IMR-90 (cell line): ENCODE measurements at regions not wholly inside any gene's neighbourhood (a gene's known extent, or its start where the extent isn't known, plus 50 kb on each side); places are given as distances from the start of the nearest gene placed in this dataset.

ENCODE experiments used
- ATAC-seq: fragments of 200-7000 bp; cut with Tn5 transposase; 2 replicates; pipeline ENCODE4 v1.9.1; 2020; ENCODE audit warnings: low read depth, mild to moderate bottlenecking, moderate library complexity
- BruUV-seq: library from RNA; stranded (reverse); fragments of 400-500 nt; replicated peaks from 2 replicates; lab custom pipeline; 2021; lab: Mats Ljungman, UMichigan
- CTCF ChIA-PET: fragments of 300-600 bp; formaldehyde crosslinking; extraction: SDS; loops from one replicate; lab custom pipeline; 2021; ENCODE audit warnings: antibody characterized with exemption; lab: Yijun Ruan, JAX
- POLR2A ChIA-PET: fragments of 300-600 bp; sonication (Branson Sonifier 250); formaldehyde crosslinking; loops from one replicate; lab custom pipeline; 2022; ENCODE audit warnings: antibody characterized with exemption; ENCODE audit not compliant: unreplicated experiment; lab: Charles Lee
- DNase-seq: peaks from one replicate; pipeline ENCODE4 v3.0.0; 2013
- H2AFZ ChIP-seq: replicated peaks from 2 replicates; pipeline ENCODE3; 2013; ENCODE audit warnings: low read length, mild to moderate bottlenecking; ENCODE audit not compliant: poor library complexity
- H2AK5ac ChIP-seq: 2 replicates; pipeline ENCODE4 v1.6.1; 2013; ENCODE audit warnings: low read depth, low read length, inconsistent platforms
- H2AK9ac ChIP-seq: replicated peaks from 2 replicates; pipeline ENCODE3; 2013; ENCODE audit warnings: mild to moderate bottlenecking, low read depth, low read length, moderate library complexity; ENCODE audit not compliant: poor library complexity
- H2BK120ac ChIP-seq: 2 replicates; pipeline ENCODE4 v1.6.1; 2013; ENCODE audit warnings: low read depth, low read length, inconsistent platforms
- H2BK15ac ChIP-seq: 3 replicates; pipeline ENCODE4 v1.6.1; 2013; ENCODE audit warnings: low read depth, low read length, inconsistent platforms
- H2BK20ac ChIP-seq: 2 replicates; pipeline ENCODE4 v1.6.1; 2013; ENCODE audit warnings: low read depth, mild to moderate bottlenecking, inconsistent platforms, low read length, moderate library complexity
- H2BK5ac ChIP-seq: 2 replicates; pipeline ENCODE4 v1.6.1; 2013; ENCODE audit warnings: mild to moderate bottlenecking, low read depth, low read length, inconsistent platforms; ENCODE audit not compliant: poor library complexity, severe bottlenecking
- H3K14ac ChIP-seq: replicated peaks from 2 replicates; pipeline ENCODE4 v1.6.1; 2013; ENCODE audit warnings: low read depth, low read length, inconsistent platforms
- H3K18ac ChIP-seq: 2 replicates; pipeline ENCODE4 v1.6.1; 2013; ENCODE audit warnings: low read depth, low read length, control low read depth
- H3K23ac ChIP-seq: 2 replicates; pipeline ENCODE4 v1.6.1; 2013; ENCODE audit warnings: low read depth, low read length, inconsistent platforms
- H3K27ac ChIP-seq: 2 replicates; pipeline ENCODE4 v1.5.1; 2013; ENCODE audit warnings: mild to moderate bottlenecking, control low read depth, low read length; ENCODE audit not compliant: insufficient read depth
- H3K27me3 ChIP-seq: 2 replicates; pipeline ENCODE4 v1.6.1; 2013; ENCODE audit warnings: low read length; ENCODE audit not compliant: control insufficient read depth, insufficient read depth
- H3K36me3 ChIP-seq: 2 replicates; pipeline ENCODE4 v1.6.1; 2013; ENCODE audit warnings: low read length, mixed read lengths; ENCODE audit not compliant: control insufficient read depth, insufficient read depth
- H3K4ac ChIP-seq: 2 replicates; pipeline ENCODE4 v1.6.1; 2013; ENCODE audit warnings: low read depth, low read length, inconsistent platforms
- H3K4me1 ChIP-seq: 2 replicates; pipeline ENCODE4 v1.6.1; 2013; ENCODE audit warnings: low read length, mixed read lengths; ENCODE audit not compliant: control insufficient read depth, insufficient read depth
- H3K4me2 ChIP-seq: 2 replicates; pipeline ENCODE4 v1.6.1; 2013; ENCODE audit warnings: low read depth, mild to moderate bottlenecking, control low read depth, low read length, moderate library complexity
- H3K4me3 ChIP-seq: 2 replicates; pipeline ENCODE4 v1.5.1; 2013; ENCODE audit warnings: low read depth, mild to moderate bottlenecking, control low read depth, low read length, moderate library complexity; ENCODE audit not compliant: insufficient read depth
- H3K56ac ChIP-seq: 2 replicates; pipeline ENCODE4 v1.6.1; 2013; ENCODE audit warnings: low read length, inconsistent platforms; ENCODE audit not compliant: insufficient read depth; ENCODE audit errors: extremely low read depth
- H3K79me1 ChIP-seq, 2 experiments: 2 replicates each; pipeline ENCODE4 v1.6.1; 2013; ENCODE audit warnings: low read length in 2 of 2, inconsistent platforms in 1 of 2, low read depth in 1 of 2
- H3K9ac ChIP-seq: 2 replicates; pipeline ENCODE4 v1.6.1; 2013; ENCODE audit warnings: low read depth, low read length, control low read depth
- H3K9me1 ChIP-seq: 2 replicates; pipeline ENCODE4 v1.6.1; 2013; ENCODE audit warnings: low read length, inconsistent platforms; ENCODE audit not compliant: insufficient read depth
- H3K9me3 ChIP-seq: 2 replicates; pipeline ENCODE4 v1.6.1; 2013; ENCODE audit warnings: low read length; ENCODE audit not compliant: control insufficient read depth, insufficient read depth
- H4K20me1 ChIP-seq: 2 replicates; pipeline ENCODE4 v1.6.1; 2013; ENCODE audit warnings: low read length, inconsistent platforms; ENCODE audit not compliant: insufficient read depth
- H4K5ac ChIP-seq: 2 replicates; pipeline ENCODE4 v1.6.1; 2013; ENCODE audit warnings: mild to moderate bottlenecking, low read depth, low read length, control low read depth
- H4K8ac ChIP-seq, 2 experiments: 2 replicates each; pipeline ENCODE4 v1.6.1; 2013; ENCODE audit warnings: low read depth in 2 of 2, low read length in 2 of 2, control low read depth in 1 of 2, inconsistent platforms in 1 of 2
- H4K91ac ChIP-seq: 2 replicates; pipeline ENCODE4 v1.6.1; 2013; ENCODE audit warnings: low read depth, low read length, inconsistent platforms; ENCODE audit not compliant: insufficient read depth
- FOS ChIP-seq: fragments of 150-350 bp; IDR thresholded peaks from 2 replicates; pipeline ENCODE4 v1.6.1; 2016; ENCODE audit warnings: low read depth, low read length
- MAFK ChIP-seq: IDR thresholded peaks from 2 replicates; pipeline ENCODE4 v1.6.1; 2012; ENCODE audit warnings: low read depth, low read length, improper control_type of control experiment
- POLR2A ChIP-seq: IDR thresholded peaks from 2 replicates; pipeline ENCODE4 v1.6.1; 2012; ENCODE audit warnings: mild to moderate bottlenecking, low read depth, low read length
- WGBS, 2 experiments: methylation state at CpG; one replicate each; pipeline versions ENCODE4 v1.1.5 to v1.1.7; 2013; ENCODE audit warnings: missing lambda C conversion rate in 2 of 2; ENCODE audit not compliant: insufficient read length in 1 of 2; ENCODE audit errors: extremely low coverage in 2 of 2; 5-methylcytosine and 5-hydroxymethylcytosine counted together
- dilution Hi-C: fragments of 300-500 bp; cut with HindIII; formaldehyde crosslinking; loops from one replicate; pipeline ENCODE4 v1.14.3; 2018; ENCODE audit warnings: low sequenced_read_pairs; ENCODE audit not compliant: unreplicated experiment
- in situ Hi-C: fragments of 300-500 bp; cut with MboI; formaldehyde crosslinking; loops from 3 replicates; pipeline ENCODE4 v1.14.3; 2019; ENCODE audit warnings: low sequenced_read_pairs, inconsistent platforms, mixed read lengths
- intact Hi-C: fragments of 100-400 bp; cut with micrococcal nuclease; formaldehyde crosslinking; loops from 2 replicates; pipeline ENCODE4 v1.10.0; 2022

- Histone ChIP-seq H4K8ac (peak overlapping the region; percentile 6 to 74; a peak in 2 of 4 replicates), H2BK120ac (peak overlapping the region; percentile 75), H3K18ac (peak overlapping the region; percentile 19; the same call in 1 of the 2 replicates), H3K36me3 (no peaks in the 10 kb centered on the region), H4K5ac (peak overlapping the region; percentile 21; the same call in 1 of the 2 replicates), H3K79me1 (no peaks in the 10 kb centered on the region), H3K4me3 (no peak overlapping the region), H3K27ac (no peak overlapping the region), H3K4me1 (peaks cover 9% of the 10 kb centered on the region; the same call in 1 of the 2 replicates), H3K9ac (no peak overlapping the region), H3K23ac (no peak overlapping the region), H3K27me3 (no peaks in the 10 kb centered on the region), H2BK5ac (no peak overlapping the region), H3K9me3 (no peaks in the 10 kb centered on the region), H2AK9ac (no peak overlapping the region), H3K56ac (no peak overlapping the region), H3K4ac (peak overlapping the region; percentile 22; the same call in 1 of the 2 replicates), H3K9me1 (0 out of 2 replicates have a peak, but pooled peaks cover 11% of the 10 kb centered on the region), H3K14ac (peak overlapping the region; percentile 12; the same call in 1 of the 2 replicates), H2AK5ac (peak overlapping the region; percentile 44; the same call in 1 of the 2 replicates), H4K91ac (peak overlapping the region; percentile 32; the same call in 1 of the 2 replicates), H4K20me1 (no peaks in the 10 kb centered on the region), H2BK20ac (peak overlapping the region; percentile 92), H2AFZ (no peak overlapping the region), H3K4me2 (no peak overlapping the region), H2BK15ac (peak overlapping the region; percentile 97; the same call in 2 of the 3 replicates)
- intact Hi-C loops = no loop called here
- WGBS, 2 experiments = 30% methylated on average over 2 of the region's 5 CpGs; no CpG with 5 or more reads in 1 of the 2 experiments
- ChIA-PET CTCF (interaction anchor here (0.6 kb wide), 1 partner anchor 89 kb away, joined by 3 read pairs; no protein-coding TSS in a partner anchor), POLR2A (no interaction called here)
- ATAC-seq (no peak), DNase-seq (peak; percentile 89)
- in situ Hi-C loops = no loop called here
- TF ChIP-seq FOS = peak; percentile 37; the same call in 1 of the 2 replicates
- TF ChIP-seq POLR2A = no peak
- 0 out of 2 replicates have a peak, but pooled peaks have one; percentile 10 for TF ChIP-seq MAFK
- BruUV-seq = no TSS peak
- dilution Hi-C loops = no loop called here
Observed at GRCh38 chr5:53256746-53257145, 147.2 kb upstream of the MOCS2 start.
